ENCODE measurements at regions not wholly inside any gene's neighbourhood (a gene's known extent, or its start where the extent isn't known, plus 50 kb on each side); places are given as distances from the start of the nearest gene placed in this dataset.

GRCh38 chr14:100384819-100385813 lies 62.0 kb downstream of the SLC25A47 start:
- intact Hi-C loops (cut with DNase I; ENCODE audit: low total_unique reads): loop anchor here (10.0 kb wide), 1 partner anchor 260 kb away; no protein-coding TSS in a partner anchor
- Histone ChIP-seq H3K27ac (peak overlapping the region in 1 of 2 donors; percentile 36), H3K27me3 (no peaks in the 10 kb centered on the region), H3K9me3 (no peaks in the 10 kb centered on the region), H3K4me3 (no peak overlapping the region), H3K36me3 (no peaks in the 10 kb centered on the region), H3K4me1 (no peaks in the 10 kb centered on the region)
- TF ChIP-seq POLR2A (IDR thresholded peaks at IDR 0.05): no peak
- TF ChIP-seq, protein P1, sequence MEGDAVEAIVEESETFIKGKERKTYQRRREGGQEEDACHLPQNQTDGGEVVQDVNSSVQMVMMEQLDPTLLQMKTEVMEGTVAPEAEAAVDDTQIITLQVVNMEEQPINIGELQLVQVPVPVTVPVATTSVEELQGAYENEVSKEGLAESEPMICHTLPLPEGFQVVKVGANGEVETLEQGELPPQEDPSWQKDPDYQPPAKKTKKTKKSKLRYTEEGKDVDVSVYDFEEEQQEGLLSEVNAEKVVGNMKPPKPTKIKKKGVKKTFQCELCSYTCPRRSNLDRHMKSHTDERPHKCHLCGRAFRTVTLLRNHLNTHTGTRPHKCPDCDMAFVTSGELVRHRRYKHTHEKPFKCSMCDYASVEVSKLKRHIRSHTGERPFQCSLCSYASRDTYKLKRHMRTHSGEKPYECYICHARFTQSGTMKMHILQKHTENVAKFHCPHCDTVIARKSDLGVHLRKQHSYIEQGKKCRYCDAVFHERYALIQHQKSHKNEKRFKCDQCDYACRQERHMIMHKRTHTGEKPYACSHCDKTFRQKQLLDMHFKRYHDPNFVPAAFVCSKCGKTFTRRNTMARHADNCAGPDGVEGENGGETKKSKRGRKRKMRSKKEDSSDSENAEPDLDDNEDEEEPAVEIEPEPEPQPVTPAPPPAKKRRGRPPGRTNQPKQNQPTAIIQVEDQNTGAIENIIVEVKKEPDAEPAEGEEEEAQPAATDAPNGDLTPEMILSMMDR (IDR thresholded peaks at IDR 0.05): peak; percentile 35 to 61 (median 53)
- DNase-seq: no peak

DNA sequence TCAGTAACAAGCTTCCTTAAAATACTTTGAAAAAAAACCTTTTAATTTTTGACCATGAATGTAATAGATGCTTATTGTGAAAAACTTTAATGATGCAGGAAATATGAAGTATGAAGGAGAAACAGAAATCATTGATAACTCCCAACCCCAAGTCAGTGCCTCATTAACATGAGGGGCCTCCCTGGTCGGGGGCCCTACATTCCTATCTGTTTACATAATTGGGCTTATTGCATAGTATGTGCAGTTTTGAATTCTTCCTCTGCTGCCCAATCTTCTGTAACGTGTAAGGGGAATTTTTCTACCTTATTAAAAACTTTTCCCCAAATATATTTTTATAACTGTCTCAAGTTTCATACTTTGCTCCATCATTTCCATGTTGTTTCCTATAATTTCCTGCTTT lies 63.0 kb downstream of the SLC25A47 start:
- Histone ChIP-seq H3K4me1 (no peaks in the 10 kb centered on the region), H3K36me3 (no peaks in the 10 kb centered on the region), H3K9me3 (no peaks in the 10 kb centered on the region), H3K27me3 (no peaks in the 10 kb centered on the region), H3K4me3 (no peak overlapping the region), H3K27ac (no peak overlapping the region)
- DNase-seq: no peak
- TF ChIP-seq POLR2A (IDR thresholded peaks at IDR 0.05): no peak
- intact Hi-C loops (cut with DNase I; ENCODE audit: low total_unique reads): loop anchor here (10.0 kb wide), 1 partner anchor 259 kb away; no protein-coding TSS in a partner anchor

DNA sequence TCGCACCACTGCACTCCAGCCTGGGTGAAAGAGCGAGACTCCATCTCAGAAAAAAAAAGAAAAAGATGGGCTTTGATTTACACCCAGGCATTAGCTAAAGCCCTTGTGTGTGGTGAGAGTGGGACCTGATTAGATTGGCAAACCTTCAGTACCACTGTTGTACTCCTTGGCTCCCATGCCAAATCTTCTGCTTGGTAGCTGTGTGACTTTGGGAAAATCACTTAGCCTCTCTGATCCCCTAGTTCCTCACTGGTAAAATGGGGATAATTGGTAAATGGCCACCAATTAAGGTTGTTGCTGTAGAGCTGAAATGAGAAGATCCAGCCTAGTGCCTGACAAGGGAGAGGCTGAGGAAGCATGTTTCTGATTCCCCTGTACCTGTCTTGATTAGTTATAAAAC lies 63.7 kb downstream of the SLC25A47 start:
- intact Hi-C loops (cut with DNase I; ENCODE audit: low total_unique reads): loop anchor here (10.0 kb wide), 1 partner anchor 258 kb away; no protein-coding TSS in a partner anchor
- H3K9me3 ChIP-seq: no peaks in the 10 kb centered on the region
- TF ChIP-seq, protein P1 (IDR thresholded peaks at IDR 0.05): no peak
- TF ChIP-seq POLR2A (IDR thresholded peaks at IDR 0.05): no peak
- no peak overlapping the region for H3K4me3 ChIP-seq
- DNase-seq: no peak
- H3K4me1 ChIP-seq: no peaks in the 10 kb centered on the region
- no peak overlapping the region for H3K27ac ChIP-seq
- no peaks in the 10 kb centered on the region for H3K36me3 ChIP-seq
- no peaks in the 10 kb centered on the region for H3K27me3 ChIP-seq

- H3K4me1 ChIP-seq: no peaks in the 10 kb centered on the region
- no peak for DNase-seq
- no peak overlapping the region for H3K27ac ChIP-seq
- no peaks in the 10 kb centered on the region for H3K36me3 ChIP-seq
- intact Hi-C loops (cut with DNase I; ENCODE audit: low total_unique reads): loop anchor here (10.0 kb wide), 1 partner anchor 257 kb away; no protein-coding TSS in a partner anchor
- TF ChIP-seq, protein P1 (IDR thresholded peaks at IDR 0.05): no peak
- TF ChIP-seq POLR2A (IDR thresholded peaks at IDR 0.05): no peak
- H3K9me3 ChIP-seq: no peaks in the 10 kb centered on the region
- H3K27me3 ChIP-seq: no peaks in the 10 kb centered on the region
- no peak overlapping the region for H3K4me3 ChIP-seq
These were observed 64.3 kb downstream of the SLC25A47 start for GRCh38 chr14:100387450-100387849.

DNA sequence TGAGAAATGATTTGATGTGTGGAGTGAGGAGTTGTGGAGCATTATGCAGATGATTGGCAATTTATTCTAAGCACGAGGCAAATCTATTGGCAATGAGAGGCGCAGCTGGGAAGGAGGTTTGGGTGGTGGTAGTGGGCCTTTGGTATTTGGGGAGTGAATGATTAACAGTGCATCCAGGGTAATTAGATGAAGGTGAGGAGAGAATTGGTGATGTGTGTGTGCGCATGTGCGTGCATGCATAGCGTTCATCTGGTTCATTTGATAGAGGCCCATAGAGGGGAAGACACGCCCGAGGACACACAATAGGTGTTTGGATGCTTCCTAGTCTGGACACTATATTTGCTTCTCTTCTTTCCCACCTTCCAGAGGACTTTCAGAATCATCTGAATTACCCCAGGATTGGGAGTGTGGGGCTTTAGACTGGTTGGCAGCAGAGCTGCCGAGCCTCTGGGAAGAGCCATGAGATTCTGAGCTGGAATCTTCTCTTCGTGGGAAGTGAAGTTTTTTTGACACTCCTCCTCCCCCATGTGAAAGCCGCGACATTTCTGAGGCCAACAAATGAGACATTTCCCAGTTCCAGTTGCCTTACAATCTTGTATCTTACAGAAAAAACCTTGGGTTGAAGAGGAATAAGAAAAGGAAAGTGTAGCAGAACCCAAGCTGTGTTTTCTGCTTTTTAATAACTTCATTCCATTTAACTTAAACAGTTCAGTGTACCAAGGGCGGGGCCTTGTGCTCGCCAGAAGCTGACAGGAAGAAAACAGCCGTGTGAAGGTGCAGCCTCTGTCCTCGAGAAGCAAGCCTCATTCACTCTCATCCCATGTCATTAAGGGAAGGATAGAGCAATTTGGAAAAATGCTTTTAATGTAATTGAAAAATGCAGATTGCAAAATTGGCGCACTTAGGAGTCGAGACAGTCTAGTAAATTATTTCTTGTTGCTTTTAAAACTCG lies 65.2 kb downstream of the SLC25A47 start:
- no peak for TF ChIP-seq POLR2A (IDR thresholded peaks at IDR 0.05)
- TF ChIP-seq, protein P1 (IDR thresholded peaks at IDR 0.05): no peak
- Histone ChIP-seq H3K4me1 (no peaks in the 10 kb centered on the region), H3K36me3 (no peaks in the 10 kb centered on the region), H3K9me3 (no peaks in the 10 kb centered on the region), H3K4me3 (no peak overlapping the region), H3K27me3 (no peaks in the 10 kb centered on the region), H3K27ac (no peak overlapping the region)
- DNase-seq: no peak
- intact Hi-C loops (cut with DNase I; ENCODE audit: low total_unique reads): loop anchor here (10.0 kb wide), 1 partner anchor 256 kb away; no protein-coding TSS in a partner anchor

Measured in uterus (tissue), 3 donors.